NB4 (cell line): ENCODE measurements at regions not wholly inside any gene's neighbourhood (a gene's known extent, or its start where the extent isn't known, plus 50 kb on each side); places are given as distances from the start of the nearest gene placed in this dataset.

ENCODE experiments used
- MYC ChIP-seq: IDR thresholded peaks from 2 replicates; pipeline ENCODE4 v1.6.1; 2011; ENCODE audit warnings: low read depth, low read length
- POLR2A ChIP-seq: IDR thresholded peaks from 2 replicates; pipeline ENCODE4 v1.6.1; 2011; ENCODE audit warnings: mild to moderate bottlenecking; ENCODE audit not compliant: insufficient read length; ENCODE audit errors: extremely low read depth
- TF ChIP-seq, protein P1 (sequence below): IDR thresholded peaks from one replicate; pipeline ENCODE4 v1.5.1; 2012; ENCODE audit warnings: low read depth, low read length
- TF ChIP-seq, protein P2 (sequence below): IDR thresholded peaks from 2 replicates; pipeline ENCODE4 v1.6.1; 2011; ENCODE audit warnings: low read depth, low read length

DNA sequence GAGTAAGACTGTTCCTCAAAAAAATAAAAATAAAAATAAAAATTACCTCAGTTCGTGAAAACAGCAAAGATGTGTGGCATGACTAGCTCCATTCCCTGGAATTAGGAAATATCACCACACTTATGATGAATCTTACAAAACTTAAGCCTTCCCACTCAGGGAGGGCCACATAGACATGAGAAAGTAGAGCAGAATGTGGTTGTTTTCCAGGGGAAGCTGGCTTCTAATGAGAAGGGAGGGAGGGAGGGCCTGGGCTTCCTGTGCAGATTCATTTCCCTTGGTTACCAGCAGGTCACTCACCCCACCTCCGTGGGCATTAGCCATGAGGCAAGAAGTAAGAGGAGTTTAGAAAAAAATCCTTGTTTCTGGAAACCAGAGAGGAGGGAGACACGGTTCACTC is 95.9 kb upstream of the RMDN2 start:
- TF ChIP-seq, protein P1, sequence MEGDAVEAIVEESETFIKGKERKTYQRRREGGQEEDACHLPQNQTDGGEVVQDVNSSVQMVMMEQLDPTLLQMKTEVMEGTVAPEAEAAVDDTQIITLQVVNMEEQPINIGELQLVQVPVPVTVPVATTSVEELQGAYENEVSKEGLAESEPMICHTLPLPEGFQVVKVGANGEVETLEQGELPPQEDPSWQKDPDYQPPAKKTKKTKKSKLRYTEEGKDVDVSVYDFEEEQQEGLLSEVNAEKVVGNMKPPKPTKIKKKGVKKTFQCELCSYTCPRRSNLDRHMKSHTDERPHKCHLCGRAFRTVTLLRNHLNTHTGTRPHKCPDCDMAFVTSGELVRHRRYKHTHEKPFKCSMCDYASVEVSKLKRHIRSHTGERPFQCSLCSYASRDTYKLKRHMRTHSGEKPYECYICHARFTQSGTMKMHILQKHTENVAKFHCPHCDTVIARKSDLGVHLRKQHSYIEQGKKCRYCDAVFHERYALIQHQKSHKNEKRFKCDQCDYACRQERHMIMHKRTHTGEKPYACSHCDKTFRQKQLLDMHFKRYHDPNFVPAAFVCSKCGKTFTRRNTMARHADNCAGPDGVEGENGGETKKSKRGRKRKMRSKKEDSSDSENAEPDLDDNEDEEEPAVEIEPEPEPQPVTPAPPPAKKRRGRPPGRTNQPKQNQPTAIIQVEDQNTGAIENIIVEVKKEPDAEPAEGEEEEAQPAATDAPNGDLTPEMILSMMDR, result no peak
- TF ChIP-seq POLR2A (no peak), MYC (0 out of 2 replicates have a peak, but pooled peaks have one; percentile 11)
- TF ChIP-seq, protein P2, sequence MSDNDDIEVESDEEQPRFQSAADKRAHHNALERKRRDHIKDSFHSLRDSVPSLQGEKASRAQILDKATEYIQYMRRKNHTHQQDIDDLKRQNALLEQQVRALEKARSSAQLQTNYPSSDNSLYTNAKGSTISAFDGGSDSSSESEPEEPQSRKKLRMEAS, result no peak
